Pancreas (tissue), 10 donors: ENCODE measurements at regions not wholly inside any gene's neighbourhood (a gene's known extent, or its start where the extent isn't known, plus 50 kb on each side); places are given as distances from the start of the nearest gene placed in this dataset.

Source experiments
- ATAC-seq, 4 donors: fragments of 200-7000 bp; cut with Tn5 transposase; one replicate each; pipeline versions ENCODE4 v1.8.0 to v1.9.1; 2020; ENCODE audit warnings: mild to moderate bottlenecking in 4 of 4, moderate library complexity in 4 of 4
- DNase-seq, 6 donors: peaks; one replicate each; pipeline ENCODE4 v3.0.0-alpha.2; 2020
- FAIRE-seq: peaks from 2 replicates; lab custom pipeline; 2012; peaks lifted over from hg19 to GRCh38; lab: Jason Lieb, UNC
- H3K27ac ChIP-seq, 4 donors: fragments of 200-600 bp; sonication (generic); 1 replicate in 3 of 4; 2 replicates in 1 of 4; pipeline versions ENCODE4 v1.5.0 to v1.8.0; 2020
- H3K27me3 ChIP-seq, 4 donors: fragments of 200-600 bp; one replicate each; pipeline ENCODE4 v1.8.0; 2021
- H3K36me3 ChIP-seq, 3 donors: fragments of 200-600 bp; sonication (generic) in 1 of 3; one replicate each; pipeline versions ENCODE4 v1.5.0 to v1.8.0; 2020 to 2021
- H3K4me1 ChIP-seq, 3 donors: fragments of 200-600 bp; one replicate each; pipeline ENCODE4 v1.8.0; 2021
- H3K4me3 ChIP-seq, 4 donors: fragments of 200-600 bp; sonication (generic) in 2 of 4; one replicate each; pipeline versions ENCODE4 v1.5.0 to v1.8.0; 2020 to 2021
- H3K9me3 ChIP-seq, 4 donors: fragments of 200-600 bp; one replicate each; pipeline ENCODE4 v1.8.0; 2021
- CTCF ChIP-seq, 4 donors: fragments of 200-600 bp; sonication (generic) in 3 of 4; IDR thresholded peaks; one replicate each; pipeline versions ENCODE4 v1.5.0 to v1.8.0; 2021; ENCODE audit warnings: antibody characterized with exemption in 4 of 4
- WGBS, 2 donors: extraction: QIAGEN DNeasy Blood & Tissue Kit; methylation state at CpG; one replicate each; pipeline ENCODE4 v1.1.7; 2013; 5-methylcytosine and 5-hydroxymethylcytosine counted together
- intact Hi-C, 3 donors: fragments of 100-400 bp; cut with DNase I; formaldehyde crosslinking; loops; one replicate each; pipeline versions ENCODE4 v1.11.1 to v1.14.2; 2022
- donor health status: healthy with polysubstance abuse.
- donor health status: DM: no; HTN: no; CAD: no; lungs with moderate emphysema.
- donor health status: DM: no; HTN: no; CAD: no.
- donor health status: control.
- donor health status: control.
- donor health status: Bipolar disorder and iron deficiency.
- donor health status: DM: yes; HTN: yes; CAD: no.
- donor health status: DM: no; HTN: no; CAD: no.
- donor health status: DM: no; HTN: no; CAD: no.
- donor health status: DM: yes; HTN: yes; CAD: no.

DNA sequence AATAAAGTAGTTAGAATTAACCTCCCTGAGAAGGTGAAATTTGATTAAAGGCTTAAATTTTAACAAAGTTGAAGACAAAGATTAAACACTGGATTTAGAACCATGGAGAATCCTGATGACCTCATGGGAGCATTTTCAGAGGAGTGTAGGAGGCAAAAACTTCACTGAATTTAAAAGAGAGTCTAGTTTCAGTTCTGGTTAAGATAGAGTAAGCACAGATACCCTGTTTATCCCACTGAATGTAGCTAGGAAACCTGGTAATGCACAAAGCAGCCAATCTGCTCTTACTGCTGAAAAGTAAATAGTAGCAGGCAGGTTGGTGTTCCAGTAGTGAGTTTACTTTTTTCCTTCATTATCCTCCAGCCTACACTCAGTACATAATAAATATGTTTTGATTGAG, 654.9 kb upstream of the SYT4 start:
- peak in 3 of 4 donors; percentile 88 to 89 (median 88) for ATAC-seq
- intact Hi-C loops: no loop called here

DNA sequence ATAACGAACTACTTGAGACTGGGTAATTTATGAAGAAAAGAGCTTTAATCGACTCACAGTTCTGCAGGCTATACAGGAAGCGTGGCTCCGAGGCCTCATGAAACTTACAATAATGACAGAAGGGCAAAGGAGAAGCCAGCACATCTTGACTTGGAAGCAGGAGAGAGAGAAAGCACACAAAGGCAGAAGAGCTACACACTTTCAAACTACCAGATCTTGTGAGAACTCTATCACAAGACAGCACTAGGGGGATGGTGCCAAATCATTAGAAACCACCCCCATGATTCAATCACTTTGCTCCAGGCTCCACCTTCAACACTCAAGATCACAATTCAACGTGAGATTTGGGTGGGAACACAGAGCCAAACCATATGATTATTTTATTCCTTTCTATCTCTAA, 655.9 kb upstream of the SYT4 start:
- 78 to 88% methylated on average over 5 of the region's 5 CpGs for WGBS, 2 donors
- DNase-seq (no peak), ATAC-seq (no peak), FAIRE-seq (no peak)
- no peaks in the 10 kb centered on the region for H3K9me3 ChIP-seq
- no peak overlapping the region for H3K27ac ChIP-seq
- H3K4me3 ChIP-seq: no peak overlapping the region
- no peak for TF ChIP-seq CTCF (IDR thresholded peaks at IDR 0.05)
- H3K4me1 ChIP-seq: peaks cover 6 to 12% (median 6%) of the 10 kb centered on the region in 3 donors
- intact Hi-C loops: no loop called here
- no peaks in the 10 kb centered on the region for H3K36me3 ChIP-seq
- no peaks in the 10 kb centered on the region for H3K27me3 ChIP-seq

More for the DNA sequence above, 654.9 kb upstream of the SYT4 start:
- Histone ChIP-seq H3K4me3 (no peak overlapping the region), H3K9me3 (no peaks in the 10 kb centered on the region), H3K4me1 (peaks cover 6 to 12% (median 6%) of the 10 kb centered on the region in 3 donors), H3K36me3 (no peaks in the 10 kb centered on the region), H3K27ac (peak overlapping the region in 1 of 4 donors; percentile 13), H3K27me3 (no peaks in the 10 kb centered on the region)
- TF ChIP-seq CTCF (IDR thresholded peaks at IDR 0.05): no peak
- FAIRE-seq (no peak), DNase-seq (no peak)

GRCh38 chr18:43934322-43934721, 657.0 kb upstream of the SYT4 start:
- no peak for TF ChIP-seq CTCF (IDR thresholded peaks at IDR 0.05)
- peak; percentile 56 for FAIRE-seq
- DNase-seq: no peak
- intact Hi-C loops: no loop called here
- Histone ChIP-seq H3K27ac (peak overlapping the region in 2 of 4 donors; percentile 7 to 26), H3K9me3 (no peaks in the 10 kb centered on the region), H3K36me3 (no peaks in the 10 kb centered on the region), H3K4me1 (peaks cover 6 to 12% (median 6%) of the 10 kb centered on the region in 3 donors), H3K4me3 (no peak overlapping the region), H3K27me3 (no peaks in the 10 kb centered on the region)
- ATAC-seq: no peak
- 65 to 69% methylated on average over 1 of the region's 1 CpG for WGBS, 2 donors

- intact Hi-C loops: no loop called here
- 21 to 25% methylated on average over 4 of the region's 4 CpGs for WGBS, 2 donors
- no peaks in the 10 kb centered on the region for H3K36me3 ChIP-seq
- no peak overlapping the region for H3K4me3 ChIP-seq
- H3K4me1 ChIP-seq: peaks cover 6 to 12% (median 6%) of the 10 kb centered on the region in 3 donors
- peak; percentile 35 to 73 (median 54) for ATAC-seq
- no peak for TF ChIP-seq CTCF (IDR thresholded peaks at IDR 0.05)
- no peaks in the 10 kb centered on the region for H3K27me3 ChIP-seq
- H3K9me3 ChIP-seq: no peaks in the 10 kb centered on the region
- FAIRE-seq: peak; percentile 68
- no peak for DNase-seq
- peak overlapping the region in 2 of 4 donors; percentile 7 to 26 for H3K27ac ChIP-seq
Observed at GRCh38 chr18:43934781-43935471, 657.6 kb upstream of the SYT4 start.

- 59 to 74% methylated on average over 4 of the region's 4 CpGs for WGBS, 2 donors
- no peak for ATAC-seq
Observed at GRCh38 chr18:43936176-43936575, 658.9 kb upstream of the SYT4 start.

More at GRCh38 chr18:43936176-43936575, 658.9 kb upstream of the SYT4 start:
- intact Hi-C loops: no loop called here
- Histone ChIP-seq H3K27me3 (no peaks in the 10 kb centered on the region), H3K4me3 (no peak overlapping the region), H3K4me1 (peaks cover 6 to 12% (median 6%) of the 10 kb centered on the region in 3 donors), H3K27ac (no peak overlapping the region), H3K9me3 (no peaks in the 10 kb centered on the region), H3K36me3 (no peaks in the 10 kb centered on the region)
- FAIRE-seq: no peak
- no peak for DNase-seq
- no peak for TF ChIP-seq CTCF (IDR thresholded peaks at IDR 0.05)
